CD14-positive monocyte (primary cell): ENCODE measurements at regions not wholly inside any gene's neighbourhood (a gene's known extent, or its start where the extent isn't known, plus 50 kb on each side); places are given as distances from the start of the nearest gene placed in this dataset.

Experiments used
- DNase-seq, 3 donors: peaks; one replicate each; pipeline ENCODE4 v3.0.0-alpha.2; 2011 to 2022
- H2AFZ ChIP-seq: 2 replicates; pipeline ENCODE4 v1.6.0; 2012; ENCODE audit warnings: mild to moderate bottlenecking, low read depth, low read length, inconsistent platforms; ENCODE audit not compliant: insufficient read depth, poor library complexity, severe bottlenecking
- H3K27ac ChIP-seq, 2 donors: 1 replicate in 1 of 2; 2 replicates in 1 of 2; pipeline ENCODE4 v1.5.1; 2012 to 2013; ENCODE audit warnings: low read length in 2 of 2, control low read depth in 1 of 2, inconsistent platforms in 1 of 2, low read depth in 1 of 2, mild to moderate bottlenecking in 1 of 2
- H3K27me3 ChIP-seq, 2 donors: one replicate each; pipeline versions ENCODE4 v1.6.0 to v1.6.1; 2011 to 2013; ENCODE audit warnings: low read length in 2 of 2; ENCODE audit not compliant: control insufficient read depth in 2 of 2, insufficient read depth in 2 of 2
- H3K36me3 ChIP-seq, 2 donors: replicated peaks in 1 of 2; 1 replicate in 1 of 2; 2 replicates in 1 of 2; pipeline versions ENCODE4 v1.5.1 to v1.6.1; 2012 to 2013; ENCODE audit warnings: low read length in 2 of 2, control low read depth in 1 of 2, inconsistent platforms in 1 of 2, mild to moderate bottlenecking in 1 of 2; ENCODE audit not compliant: insufficient read depth in 2 of 2, control insufficient read depth in 1 of 2
- H3K4me1 ChIP-seq, 2 donors: 1 replicate in 1 of 2; 2 replicates in 1 of 2; pipeline versions ENCODE4 v1.5.1 to v1.6.1; 2012 to 2013; ENCODE audit warnings: low read length in 2 of 2, control low read depth in 1 of 2, inconsistent platforms in 1 of 2, mild to moderate bottlenecking in 1 of 2, moderate library complexity in 1 of 2; ENCODE audit not compliant: insufficient read depth in 2 of 2, control insufficient read depth in 1 of 2
- H3K4me2 ChIP-seq: replicated peaks from 2 replicates; pipeline ENCODE3; 2012; ENCODE audit warnings: low read length, moderate library complexity, mild to moderate bottlenecking; ENCODE audit not compliant: poor library complexity, severe bottlenecking; ENCODE audit errors: extremely low read depth
- H3K4me3 ChIP-seq, 3 experiments: fragments of 200-600 bp in 1 of 3; sonication (generic) in 1 of 3; replicated peaks in 1 of 3; 1 replicate in 2 of 3; 2 replicates in 1 of 3; pipeline ENCODE4 v1.5.1; 2011 to 2013; ENCODE audit warnings: low read length in 3 of 3, mild to moderate bottlenecking in 3 of 3, control low read depth in 2 of 3, low read depth in 2 of 3, inconsistent platforms in 1 of 3, moderate library complexity in 1 of 3
- H3K79me2 ChIP-seq: 2 replicates; pipeline ENCODE4 v1.6.0; 2012; ENCODE audit warnings: mild to moderate bottlenecking, control low read depth, inconsistent platforms, low read length, moderate library complexity; ENCODE audit not compliant: insufficient read depth
- H3K9ac ChIP-seq: 2 replicates; pipeline ENCODE4 v1.6.0; 2017; ENCODE audit warnings: low read length, mild to moderate bottlenecking; ENCODE audit not compliant: insufficient read depth, poor library complexity, severe bottlenecking
- H3K9me3 ChIP-seq, 2 donors: replicated peaks in 1 of 2; 1 replicate in 1 of 2; 2 replicates in 1 of 2; pipeline versions ENCODE4 v1.5.1 to v1.6.1; 2012 to 2013; ENCODE audit warnings: low read length in 2 of 2, control low read depth in 1 of 2; ENCODE audit not compliant: control insufficient read depth in 1 of 2, insufficient read depth in 1 of 2
- H4K20me1 ChIP-seq: 2 replicates; pipeline ENCODE4 v1.6.0; 2012; ENCODE audit warnings: mild to moderate bottlenecking, low read length, control low read depth, moderate library complexity; ENCODE audit not compliant: insufficient read depth
- H3K27ac Mint-ChIP-seq, 7 donors: one replicate each; pipeline ENCODE4 v1.8.0; 2020; ENCODE audit warnings: mild to moderate bottlenecking in 7 of 7, mixed read lengths in 7 of 7, moderate library complexity in 6 of 7, inconsistent platforms in 2 of 7
- H3K27me3 Mint-ChIP-seq, 3 donors: one replicate each; pipeline ENCODE4 v1.8.0; 2021 to 2022; ENCODE audit warnings: low read depth in 3 of 3, mild to moderate bottlenecking in 3 of 3, mixed read lengths in 3 of 3, moderate library complexity in 3 of 3, inconsistent platforms in 1 of 3
- H3K36me3 Mint-ChIP-seq, 2 donors: one replicate each; pipeline ENCODE4 v1.8.0; 2020; ENCODE audit warnings: mixed read lengths in 2 of 2, inconsistent platforms in 1 of 2, mild to moderate bottlenecking in 1 of 2
- H3K4me1 Mint-ChIP-seq: one replicate; pipeline ENCODE4 v1.8.0; 2020; ENCODE audit warnings: mild to moderate bottlenecking, mixed read lengths
- H3K4me3 Mint-ChIP-seq, 2 donors: one replicate each; pipeline ENCODE4 v1.8.0; 2020; ENCODE audit warnings: mild to moderate bottlenecking in 2 of 2, mixed read lengths in 2 of 2, moderate library complexity in 1 of 2
- H3K9me3 Mint-ChIP-seq, 7 donors: one replicate each; pipeline ENCODE4 v1.8.0; 2020 to 2022; ENCODE audit warnings: mixed read lengths in 7 of 7, mild to moderate bottlenecking in 6 of 7, moderate library complexity in 6 of 7, inconsistent platforms in 2 of 7
- WGBS: methylation state at CpG from one replicate; pipeline ENCODE4 v1.1.5; 2013; ENCODE audit warnings: missing lambda C conversion rate; ENCODE audit not compliant: insufficient coverage; 5-methylcytosine and 5-hydroxymethylcytosine counted together
- intact Hi-C, 2 donors: fragments of 100-400 bp; cut with micrococcal nuclease; formaldehyde crosslinking; loops; one replicate each; pipeline versions ENCODE4 v1.15.0 to v1.15.1; 2023
- TF ChIP-seq, protein P1 (sequence below): fragments of 200-600 bp; IDR thresholded peaks from one replicate; pipeline ENCODE4 v1.8.0; 2022; ENCODE audit warnings: antibody characterized with exemption, mild to moderate bottlenecking

DNA sequence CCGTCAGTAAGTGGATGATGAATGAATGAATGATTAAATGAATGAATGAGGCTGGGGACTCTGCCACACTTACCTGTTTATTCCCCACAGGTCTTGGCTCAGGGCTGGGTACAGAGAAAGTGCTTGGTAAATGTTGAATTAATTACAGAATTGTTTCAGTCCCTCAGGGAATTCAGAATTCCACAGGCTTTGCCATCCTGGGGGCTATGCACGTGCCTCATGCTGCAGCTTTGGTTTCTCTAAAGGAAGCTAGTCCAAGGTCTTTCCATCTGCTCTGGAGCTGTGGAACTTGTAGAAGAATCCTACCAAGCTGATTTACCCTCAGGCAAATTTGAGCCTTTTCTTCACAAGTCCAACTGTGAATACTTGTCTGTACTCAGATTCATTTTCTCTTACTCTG is 376.8 kb upstream of the AJAP1 start:
- no peaks in the 10 kb centered on the region for H3K36me3 Mint-ChIP-seq
- intact Hi-C loops: no loop called here

DNA sequence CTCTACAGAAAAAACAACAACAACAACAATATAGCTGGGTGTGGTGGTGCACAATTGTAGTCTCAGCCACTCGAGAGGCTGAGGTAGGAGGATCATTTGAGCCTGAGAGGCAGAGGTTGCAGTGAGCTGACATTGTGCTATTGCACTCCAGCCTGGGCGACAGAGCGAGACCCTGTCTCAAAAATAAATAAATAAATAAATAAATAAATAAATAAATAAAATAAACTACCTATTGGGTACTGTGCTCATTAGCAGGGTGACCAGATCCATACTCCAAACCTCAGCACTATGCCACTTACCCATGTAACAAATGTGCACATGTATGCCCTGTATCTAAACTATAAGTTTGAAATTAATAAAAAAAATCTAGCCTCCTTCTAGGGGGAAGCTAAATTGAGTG is 369.4 kb upstream of the AJAP1 start:
- no peak for DNase-seq
- H3K36me3 ChIP-seq: no peaks in the 10 kb centered on the region
- no peaks in the 10 kb centered on the region for H4K20me1 ChIP-seq
- no peak overlapping the region for H3K9ac ChIP-seq
- TF ChIP-seq, protein P1, sequence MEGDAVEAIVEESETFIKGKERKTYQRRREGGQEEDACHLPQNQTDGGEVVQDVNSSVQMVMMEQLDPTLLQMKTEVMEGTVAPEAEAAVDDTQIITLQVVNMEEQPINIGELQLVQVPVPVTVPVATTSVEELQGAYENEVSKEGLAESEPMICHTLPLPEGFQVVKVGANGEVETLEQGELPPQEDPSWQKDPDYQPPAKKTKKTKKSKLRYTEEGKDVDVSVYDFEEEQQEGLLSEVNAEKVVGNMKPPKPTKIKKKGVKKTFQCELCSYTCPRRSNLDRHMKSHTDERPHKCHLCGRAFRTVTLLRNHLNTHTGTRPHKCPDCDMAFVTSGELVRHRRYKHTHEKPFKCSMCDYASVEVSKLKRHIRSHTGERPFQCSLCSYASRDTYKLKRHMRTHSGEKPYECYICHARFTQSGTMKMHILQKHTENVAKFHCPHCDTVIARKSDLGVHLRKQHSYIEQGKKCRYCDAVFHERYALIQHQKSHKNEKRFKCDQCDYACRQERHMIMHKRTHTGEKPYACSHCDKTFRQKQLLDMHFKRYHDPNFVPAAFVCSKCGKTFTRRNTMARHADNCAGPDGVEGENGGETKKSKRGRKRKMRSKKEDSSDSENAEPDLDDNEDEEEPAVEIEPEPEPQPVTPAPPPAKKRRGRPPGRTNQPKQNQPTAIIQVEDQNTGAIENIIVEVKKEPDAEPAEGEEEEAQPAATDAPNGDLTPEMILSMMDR: no peak
- H2AFZ ChIP-seq: no peak overlapping the region
- H3K79me2 ChIP-seq: no peaks in the 10 kb centered on the region
- H3K27ac ChIP-seq: no peak overlapping the region
- H3K36me3 Mint-ChIP-seq: no peaks in the 10 kb centered on the region
- intact Hi-C loops: no loop called here
- no peaks in the 10 kb centered on the region for H3K4me1 ChIP-seq
- H3K27ac Mint-ChIP-seq: no peak overlapping the region
- no peaks in the 10 kb centered on the region for H3K27me3 ChIP-seq
- H3K9me3 ChIP-seq: peaks cover 6 to 25% of the 10 kb centered on the region in 2 donors
- no peak overlapping the region for H3K4me3 ChIP-seq
- H3K4me3 Mint-ChIP-seq: no peak overlapping the region
- H3K27me3 Mint-ChIP-seq: peaks cover 0 to 3% (median 0%) of the 10 kb centered on the region in 3 donors
- peaks cover 4 to 18% (median 13%) of the 10 kb centered on the region in 7 donors for H3K9me3 Mint-ChIP-seq
- H3K4me2 ChIP-seq: no peak overlapping the region
- no CpG with 5 or more reads among the region's 3 CpGs for WGBS
- no peaks in the 10 kb centered on the region for H3K4me1 Mint-ChIP-seq

More for the DNA sequence above, 376.8 kb upstream of the AJAP1 start:
- no peak overlapping the region for H3K4me2 ChIP-seq
- no peaks in the 10 kb centered on the region for H3K4me1 ChIP-seq
- H3K9me3 ChIP-seq: peaks cover 41 to 44% of the 10 kb centered on the region in 2 donors
- H3K27me3 ChIP-seq: no peaks in the 10 kb centered on the region
- no peaks in the 10 kb centered on the region for H3K79me2 ChIP-seq
- DNase-seq: no peak
- 100% methylated on average over 1 of the region's 2 CpGs for WGBS
- H3K27ac Mint-ChIP-seq: no peak overlapping the region
- no peaks in the 10 kb centered on the region for H4K20me1 ChIP-seq
- no peak overlapping the region for H2AFZ ChIP-seq
- no peak overlapping the region for H3K4me3 Mint-ChIP-seq
- TF ChIP-seq, protein P1: no peak
- peaks cover 14 to 42% (median 26%) of the 10 kb centered on the region in 7 donors for H3K9me3 Mint-ChIP-seq
- H3K9ac ChIP-seq: no peak overlapping the region
- H3K4me1 Mint-ChIP-seq: no peaks in the 10 kb centered on the region
- H3K36me3 ChIP-seq: no peaks in the 10 kb centered on the region
- no peak overlapping the region for H3K4me3 ChIP-seq
- peaks cover 0 to 2% (median 1%) of the 10 kb centered on the region in 3 donors for H3K27me3 Mint-ChIP-seq
- no peak overlapping the region for H3K27ac ChIP-seq
